GM23338 (cell line): ENCODE measurements at regions not wholly inside any gene's neighbourhood (a gene's known extent, or its start where the extent isn't known, plus 50 kb on each side); places are given as distances from the start of the nearest gene placed in this dataset.

Experiments
- ATAC-seq: fragments of 200-7000 bp; cut with Tn5 transposase; 3 replicates; pipeline ENCODE4 v1.9.1; 2020
- DNase-seq: peaks from one replicate; pipeline ENCODE4 v3.0.0-alpha.2; 2015; ENCODE audit warnings: low spot score
- H2AFZ ChIP-seq: fragments of 200-600 bp; sonication (generic); 2 replicates; pipeline ENCODE4 v1.8.0; 2016; ENCODE audit warnings: antibody characterized with exemption, mild to moderate bottlenecking, moderate library complexity
- H3F3A ChIP-seq: fragments of 200-600 bp; sonication (generic); replicated peaks from 2 replicates; pipeline ENCODE4 v1.8.0; 2017; ENCODE audit warnings: antibody characterized with exemption, mixed run types, low read depth
- H3K27ac ChIP-seq: fragments of 200-600 bp; sonication (generic); 2 replicates; pipeline ENCODE4 v1.6.1; 2016; ENCODE audit warnings: low read depth
- H3K27me3 ChIP-seq: fragments of 200-600 bp; sonication (generic); 2 replicates; pipeline ENCODE4 v1.8.0; 2016; ENCODE audit warnings: mild to moderate bottlenecking, mixed run types, moderate library complexity; ENCODE audit not compliant: insufficient read depth
- H3K36me3 ChIP-seq: fragments of 200-600 bp; sonication (generic); 2 replicates; pipeline ENCODE4 v1.8.0; 2016; ENCODE audit warnings: mild to moderate bottlenecking; ENCODE audit not compliant: insufficient read depth
- H3K4me1 ChIP-seq: fragments of 200-600 bp; sonication (generic); 2 replicates; pipeline ENCODE4 v1.8.0; 2016; ENCODE audit warnings: mild to moderate bottlenecking, moderate library complexity; ENCODE audit not compliant: insufficient read depth
- H3K4me2 ChIP-seq: fragments of 200-600 bp; sonication (generic); 2 replicates; pipeline ENCODE4 v1.7.1; 2017; ENCODE audit warnings: mixed run types
- H3K4me3 ChIP-seq: fragments of 200-600 bp; sonication (generic); 2 replicates; pipeline ENCODE4 v1.6.1; 2016; ENCODE audit warnings: mixed run types
- H3K79me2 ChIP-seq: fragments of 200-600 bp; sonication (generic); replicated peaks from 2 replicates; pipeline ENCODE4 v1.8.0; 2017; ENCODE audit warnings: mild to moderate bottlenecking; ENCODE audit not compliant: insufficient read depth
- H3K9me2 ChIP-seq: fragments of 200-600 bp; sonication (generic); 2 replicates; pipeline ENCODE4 v1.8.0; 2017; ENCODE audit not compliant: insufficient read depth
- H4K20me1 ChIP-seq: fragments of 200-600 bp; sonication (generic); replicated peaks from 2 replicates; pipeline ENCODE4 v1.8.0; 2017; ENCODE audit warnings: mild to moderate bottlenecking; ENCODE audit not compliant: insufficient read depth
- H3K27ac Mint-ChIP-seq: 2 replicates; pipeline ENCODE4 v1.8.0; 2020; ENCODE audit warnings: inconsistent platforms, mild to moderate bottlenecking, moderate library complexity, mixed read lengths
- H3K27me3 Mint-ChIP-seq: 3 replicates; pipeline ENCODE4 v1.8.0; 2022; ENCODE audit warnings: low read depth, mild to moderate bottlenecking, moderate library complexity, mixed read lengths, inconsistent platforms; ENCODE audit not compliant: insufficient read depth, poor library complexity
- H3K36me3 Mint-ChIP-seq: 3 replicates; pipeline ENCODE4 v1.8.0; 2021; ENCODE audit warnings: low read depth, mild to moderate bottlenecking, inconsistent platforms, moderate library complexity, mixed read lengths
- H3K4me1 Mint-ChIP-seq: 3 replicates; pipeline ENCODE4 v1.8.0; 2020; ENCODE audit warnings: mild to moderate bottlenecking, inconsistent platforms, mixed read lengths
- H3K4me3 Mint-ChIP-seq: 3 replicates; pipeline ENCODE4 v1.8.0; 2021; ENCODE audit warnings: moderate library complexity, mild to moderate bottlenecking, inconsistent platforms, mixed read lengths
- H3K9me3 Mint-ChIP-seq: 3 replicates; pipeline ENCODE4 v1.8.0; 2020; ENCODE audit warnings: moderate library complexity, mild to moderate bottlenecking, inconsistent platforms, mixed read lengths
- CREB1 ChIP-seq: fragments of 250-450 bp; sonication (Bioruptor Pico); IDR thresholded peaks from 2 replicates; pipeline ENCODE4 v1.5.0; 2020; ENCODE audit warnings: low read depth, mild to moderate bottlenecking, moderate library complexity
- EZH2 ChIP-seq: fragments of 200-600 bp; sonication (generic); IDR thresholded peaks from one replicate; pipeline ENCODE4 v1.8.0; 2017; ENCODE audit warnings: antibody characterized with exemption, mild to moderate bottlenecking, low read depth; ENCODE audit not compliant: unreplicated experiment
- EZH2phosphoT487 ChIP-seq: fragments of 200-600 bp; sonication (generic); IDR thresholded peaks from one replicate; pipeline ENCODE4 v1.8.1; 2018; ENCODE audit warnings: antibody characterized with exemption; ENCODE audit not compliant: unreplicated experiment
- NANOG ChIP-seq: IDR thresholded peaks from 2 replicates; pipeline ENCODE4 v1.6.1; 2016; ENCODE audit warnings: antibody characterized with exemption, borderline replicate concordance
- POLR2AphosphoS5 ChIP-seq: IDR thresholded peaks from 2 replicates; pipeline ENCODE4 v1.6.1; 2016; ENCODE audit warnings: antibody characterized with exemption, low read depth
- STAT1 ChIP-seq: IDR thresholded peaks from one replicate; pipeline ENCODE4 v1.6.1; 2016; ENCODE audit warnings: antibody characterized with exemption; ENCODE audit not compliant: unreplicated experiment
- ZNF114 ChIP-seq: fragments of 250-450 bp; sonication (Bioruptor Pico); IDR thresholded peaks from 2 replicates; pipeline ENCODE4 v1.5.0; 2020; ENCODE audit warnings: mild to moderate bottlenecking, moderate library complexity
- ZNF331 ChIP-seq: fragments of 250-450 bp; sonication (Bioruptor Pico); IDR thresholded peaks from 2 replicates; pipeline ENCODE4 v1.5.0; 2020; ENCODE audit warnings: low read depth, mild to moderate bottlenecking, moderate library complexity
- TF ChIP-seq, protein P1 (sequence below), 2 experiments: fragments of 200-600 bp in 1 of 2; sonication (generic) in 1 of 2; conservative IDR thresholded peaks; 2 replicates each; pipeline versions ENCODE4 v1.5.1 to v1.6.1; 2016 to 2017; ENCODE audit warnings: antibody characterized with exemption in 2 of 2, low read depth in 2 of 2, mild to moderate bottlenecking in 2 of 2, moderate library complexity in 1 of 2
- TF ChIP-seq, protein P2 (sequence below): fragments of 250-450 bp; sonication (Bioruptor Pico); IDR thresholded peaks from 2 replicates; pipeline ENCODE4 v1.5.0; 2020; ENCODE audit warnings: mild to moderate bottlenecking, moderate library complexity
- TF ChIP-seq, protein P3 (sequence below): IDR thresholded peaks from one replicate; pipeline ENCODE4 v1.6.1; 2018; ENCODE audit warnings: antibody characterized with exemption; ENCODE audit not compliant: unreplicated experiment

DNA sequence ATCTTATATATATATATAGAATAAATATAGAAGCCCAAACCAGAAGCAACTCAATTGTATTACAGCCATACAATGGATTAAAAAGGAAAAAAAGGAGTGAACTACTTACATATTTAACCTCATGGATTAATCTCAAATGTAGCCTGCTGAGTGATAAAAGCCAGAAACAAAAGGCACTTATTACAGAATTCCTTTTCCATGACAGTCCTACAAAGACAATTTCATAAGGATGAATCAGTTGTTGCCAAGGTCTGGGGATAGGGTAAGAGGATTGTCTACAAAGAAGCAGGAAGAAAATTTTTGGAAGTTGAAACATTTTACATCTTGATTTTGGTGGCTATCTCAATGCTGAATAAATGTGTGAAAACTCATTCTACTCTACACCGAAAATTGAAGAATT is 103.9 kb upstream of the DCC start:
- H3K4me3 ChIP-seq = no peak overlapping the region
- H3K27me3 Mint-ChIP-seq = no peaks in the 10 kb centered on the region
- TF ChIP-seq ZNF114 (CRISPR knock-in tag) (no peak), STAT1 (no peak), CREB1 (CRISPR knock-in tag) (no peak), EZH2 (no peak), NANOG (no peak), POLR2AphosphoS5 (no peak), EZH2phosphoT487 (no peak), ZNF331 (CRISPR knock-in tag) (no peak)
- TF ChIP-seq, protein P1, sequence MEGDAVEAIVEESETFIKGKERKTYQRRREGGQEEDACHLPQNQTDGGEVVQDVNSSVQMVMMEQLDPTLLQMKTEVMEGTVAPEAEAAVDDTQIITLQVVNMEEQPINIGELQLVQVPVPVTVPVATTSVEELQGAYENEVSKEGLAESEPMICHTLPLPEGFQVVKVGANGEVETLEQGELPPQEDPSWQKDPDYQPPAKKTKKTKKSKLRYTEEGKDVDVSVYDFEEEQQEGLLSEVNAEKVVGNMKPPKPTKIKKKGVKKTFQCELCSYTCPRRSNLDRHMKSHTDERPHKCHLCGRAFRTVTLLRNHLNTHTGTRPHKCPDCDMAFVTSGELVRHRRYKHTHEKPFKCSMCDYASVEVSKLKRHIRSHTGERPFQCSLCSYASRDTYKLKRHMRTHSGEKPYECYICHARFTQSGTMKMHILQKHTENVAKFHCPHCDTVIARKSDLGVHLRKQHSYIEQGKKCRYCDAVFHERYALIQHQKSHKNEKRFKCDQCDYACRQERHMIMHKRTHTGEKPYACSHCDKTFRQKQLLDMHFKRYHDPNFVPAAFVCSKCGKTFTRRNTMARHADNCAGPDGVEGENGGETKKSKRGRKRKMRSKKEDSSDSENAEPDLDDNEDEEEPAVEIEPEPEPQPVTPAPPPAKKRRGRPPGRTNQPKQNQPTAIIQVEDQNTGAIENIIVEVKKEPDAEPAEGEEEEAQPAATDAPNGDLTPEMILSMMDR (conservative IDR thresholded peaks at IDR 0.05; ENCODE audit: low read depth in 2 of 2) = no peak
- TF ChIP-seq, protein P2, sequence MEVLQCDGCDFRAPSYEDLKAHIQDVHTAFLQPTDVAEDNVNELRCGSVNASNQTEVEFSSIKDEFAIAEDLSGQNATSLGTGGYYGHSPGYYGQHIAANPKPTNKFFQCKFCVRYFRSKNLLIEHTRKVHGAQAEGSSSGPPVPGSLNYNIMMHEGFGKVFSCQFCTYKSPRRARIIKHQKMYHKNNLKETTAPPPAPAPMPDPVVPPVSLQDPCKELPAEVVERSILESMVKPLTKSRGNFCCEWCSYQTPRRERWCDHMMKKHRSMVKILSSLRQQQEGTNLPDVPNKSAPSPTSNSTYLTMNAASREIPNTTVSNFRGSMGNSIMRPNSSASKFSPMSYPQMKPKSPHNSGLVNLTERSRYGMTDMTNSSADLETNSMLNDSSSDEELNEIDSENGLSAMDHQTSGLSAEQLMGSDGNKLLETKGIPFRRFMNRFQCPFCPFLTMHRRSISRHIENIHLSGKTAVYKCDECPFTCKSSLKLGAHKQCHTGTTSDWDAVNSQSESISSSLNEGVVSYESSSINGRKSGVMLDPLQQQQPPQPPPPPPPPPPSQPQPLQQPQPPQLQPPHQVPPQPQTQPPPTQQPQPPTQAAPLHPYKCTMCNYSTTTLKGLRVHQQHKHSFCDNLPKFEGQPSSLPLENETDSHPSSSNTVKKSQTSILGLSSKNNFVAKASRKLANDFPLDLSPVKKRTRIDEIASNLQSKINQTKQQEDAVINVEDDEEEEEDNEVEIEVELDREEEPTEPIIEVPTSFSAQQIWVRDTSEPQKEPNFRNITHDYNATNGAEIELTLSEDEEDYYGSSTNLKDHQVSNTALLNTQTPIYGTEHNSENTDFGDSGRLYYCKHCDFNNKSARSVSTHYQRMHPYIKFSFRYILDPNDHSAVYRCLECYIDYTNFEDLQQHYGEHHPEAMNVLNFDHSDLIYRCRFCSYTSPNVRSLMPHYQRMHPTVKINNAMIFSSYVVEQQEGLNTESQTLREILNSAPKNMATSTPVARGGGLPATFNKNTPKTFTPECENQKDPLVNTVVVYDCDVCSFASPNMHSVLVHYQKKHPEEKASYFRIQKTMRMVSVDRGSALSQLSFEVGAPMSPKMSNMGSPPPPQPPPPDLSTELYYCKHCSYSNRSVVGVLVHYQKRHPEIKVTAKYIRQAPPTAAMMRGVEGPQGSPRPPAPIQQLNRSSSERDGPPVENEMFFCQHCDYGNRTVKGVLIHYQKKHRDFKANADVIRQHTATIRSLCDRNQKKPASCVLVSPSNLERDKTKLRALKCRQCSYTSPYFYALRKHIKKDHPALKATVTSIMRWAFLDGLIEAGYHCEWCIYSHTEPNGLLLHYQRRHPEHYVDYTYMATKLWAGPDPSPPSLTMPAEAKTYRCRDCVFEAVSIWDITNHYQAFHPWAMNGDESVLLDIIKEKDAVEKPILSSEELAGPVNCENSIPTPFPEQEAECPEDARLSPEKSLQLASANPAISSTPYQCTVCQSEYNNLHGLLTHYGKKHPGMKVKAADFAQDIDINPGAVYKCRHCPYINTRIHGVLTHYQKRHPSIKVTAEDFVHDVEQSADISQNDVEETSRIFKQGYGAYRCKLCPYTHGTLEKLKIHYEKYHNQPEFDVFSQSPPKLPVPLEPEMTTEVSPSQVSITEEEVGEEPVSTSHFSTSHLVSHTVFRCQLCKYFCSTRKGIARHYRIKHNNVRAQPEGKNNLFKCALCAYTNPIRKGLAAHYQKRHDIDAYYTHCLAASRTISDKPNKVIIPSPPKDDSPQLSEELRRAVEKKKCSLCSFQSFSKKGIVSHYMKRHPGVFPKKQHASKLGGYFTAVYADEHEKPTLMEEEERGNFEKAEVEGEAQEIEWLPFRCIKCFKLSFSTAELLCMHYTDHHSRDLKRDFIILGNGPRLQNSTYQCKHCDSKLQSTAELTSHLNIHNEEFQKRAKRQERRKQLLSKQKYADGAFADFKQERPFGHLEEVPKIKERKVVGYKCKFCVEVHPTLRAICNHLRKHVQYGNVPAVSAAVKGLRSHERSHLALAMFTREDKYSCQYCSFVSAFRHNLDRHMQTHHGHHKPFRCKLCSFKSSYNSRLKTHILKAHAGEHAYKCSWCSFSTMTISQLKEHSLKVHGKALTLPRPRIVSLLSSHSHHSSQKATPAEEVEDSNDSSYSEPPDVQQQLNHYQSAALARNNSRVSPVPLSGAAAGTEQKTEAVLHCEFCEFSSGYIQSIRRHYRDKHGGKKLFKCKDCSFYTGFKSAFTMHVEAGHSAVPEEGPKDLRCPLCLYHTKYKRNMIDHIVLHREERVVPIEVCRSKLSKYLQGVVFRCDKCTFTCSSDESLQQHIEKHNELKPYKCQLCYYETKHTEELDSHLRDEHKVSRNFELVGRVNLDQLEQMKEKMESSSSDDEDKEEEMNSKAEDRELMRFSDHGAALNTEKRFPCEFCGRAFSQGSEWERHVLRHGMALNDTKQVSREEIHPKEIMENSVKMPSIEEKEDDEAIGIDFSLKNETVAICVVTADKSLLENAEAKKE = no peak
- TF ChIP-seq, protein P3, sequence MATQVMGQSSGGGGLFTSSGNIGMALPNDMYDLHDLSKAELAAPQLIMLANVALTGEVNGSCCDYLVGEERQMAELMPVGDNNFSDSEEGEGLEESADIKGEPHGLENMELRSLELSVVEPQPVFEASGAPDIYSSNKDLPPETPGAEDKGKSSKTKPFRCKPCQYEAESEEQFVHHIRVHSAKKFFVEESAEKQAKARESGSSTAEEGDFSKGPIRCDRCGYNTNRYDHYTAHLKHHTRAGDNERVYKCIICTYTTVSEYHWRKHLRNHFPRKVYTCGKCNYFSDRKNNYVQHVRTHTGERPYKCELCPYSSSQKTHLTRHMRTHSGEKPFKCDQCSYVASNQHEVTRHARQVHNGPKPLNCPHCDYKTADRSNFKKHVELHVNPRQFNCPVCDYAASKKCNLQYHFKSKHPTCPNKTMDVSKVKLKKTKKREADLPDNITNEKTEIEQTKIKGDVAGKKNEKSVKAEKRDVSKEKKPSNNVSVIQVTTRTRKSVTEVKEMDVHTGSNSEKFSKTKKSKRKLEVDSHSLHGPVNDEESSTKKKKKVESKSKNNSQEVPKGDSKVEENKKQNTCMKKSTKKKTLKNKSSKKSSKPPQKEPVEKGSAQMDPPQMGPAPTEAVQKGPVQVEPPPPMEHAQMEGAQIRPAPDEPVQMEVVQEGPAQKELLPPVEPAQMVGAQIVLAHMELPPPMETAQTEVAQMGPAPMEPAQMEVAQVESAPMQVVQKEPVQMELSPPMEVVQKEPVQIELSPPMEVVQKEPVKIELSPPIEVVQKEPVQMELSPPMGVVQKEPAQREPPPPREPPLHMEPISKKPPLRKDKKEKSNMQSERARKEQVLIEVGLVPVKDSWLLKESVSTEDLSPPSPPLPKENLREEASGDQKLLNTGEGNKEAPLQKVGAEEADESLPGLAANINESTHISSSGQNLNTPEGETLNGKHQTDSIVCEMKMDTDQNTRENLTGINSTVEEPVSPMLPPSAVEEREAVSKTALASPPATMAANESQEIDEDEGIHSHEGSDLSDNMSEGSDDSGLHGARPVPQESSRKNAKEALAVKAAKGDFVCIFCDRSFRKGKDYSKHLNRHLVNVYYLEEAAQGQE = no peak
- no peaks in the 10 kb centered on the region for H3K36me3 Mint-ChIP-seq
- H3F3A ChIP-seq = no peaks in the 10 kb centered on the region
- no peaks in the 10 kb centered on the region for H3K4me1 ChIP-seq
- peaks cover 12% of the 10 kb centered on the region; the same call in 1 of the 2 replicates for H3K9me2 ChIP-seq
- no peaks in the 10 kb centered on the region; the same call in 1 of the 2 replicates for H3K36me3 ChIP-seq
- no peak overlapping the region for H2AFZ ChIP-seq
- no peaks in the 10 kb centered on the region for H3K9me3 Mint-ChIP-seq
- H3K4me2 ChIP-seq = no peak overlapping the region
- no peaks in the 10 kb centered on the region for H3K27me3 ChIP-seq
- no peaks in the 10 kb centered on the region for H3K79me2 ChIP-seq
- H3K4me3 Mint-ChIP-seq = no peak overlapping the region
- H4K20me1 ChIP-seq = no peaks in the 10 kb centered on the region
- DNase-seq (no peak), ATAC-seq (no peak)
- H3K4me1 Mint-ChIP-seq = no peaks in the 10 kb centered on the region
- H3K27ac ChIP-seq = no peak overlapping the region
- H3K27ac Mint-ChIP-seq = no peak overlapping the region
